Stimulated activated CD8-positive, alpha-beta memory T cell treated with anti-CD3 and anti-CD28 coated beads, Interleukin-7, amount 100 ng/mL, for 24 hours (primary cell): ENCODE measurements at regions not wholly inside any gene's neighbourhood (a gene's known extent, or its start where the extent isn't known, plus 50 kb on each side); places are given as distances from the start of the nearest gene placed in this dataset.
"Not testable (repeated sequence)": the region's sequence is repeated elsewhere in the genome, so short reads cannot be mapped to it uniquely, and the experiment has no call there.

ENCODE experiments used
- DNase-seq: peaks from one replicate; pipeline ENCODE4 v3.0.0-alpha.2; 2020; ENCODE audit warnings: low read depth

DNA sequence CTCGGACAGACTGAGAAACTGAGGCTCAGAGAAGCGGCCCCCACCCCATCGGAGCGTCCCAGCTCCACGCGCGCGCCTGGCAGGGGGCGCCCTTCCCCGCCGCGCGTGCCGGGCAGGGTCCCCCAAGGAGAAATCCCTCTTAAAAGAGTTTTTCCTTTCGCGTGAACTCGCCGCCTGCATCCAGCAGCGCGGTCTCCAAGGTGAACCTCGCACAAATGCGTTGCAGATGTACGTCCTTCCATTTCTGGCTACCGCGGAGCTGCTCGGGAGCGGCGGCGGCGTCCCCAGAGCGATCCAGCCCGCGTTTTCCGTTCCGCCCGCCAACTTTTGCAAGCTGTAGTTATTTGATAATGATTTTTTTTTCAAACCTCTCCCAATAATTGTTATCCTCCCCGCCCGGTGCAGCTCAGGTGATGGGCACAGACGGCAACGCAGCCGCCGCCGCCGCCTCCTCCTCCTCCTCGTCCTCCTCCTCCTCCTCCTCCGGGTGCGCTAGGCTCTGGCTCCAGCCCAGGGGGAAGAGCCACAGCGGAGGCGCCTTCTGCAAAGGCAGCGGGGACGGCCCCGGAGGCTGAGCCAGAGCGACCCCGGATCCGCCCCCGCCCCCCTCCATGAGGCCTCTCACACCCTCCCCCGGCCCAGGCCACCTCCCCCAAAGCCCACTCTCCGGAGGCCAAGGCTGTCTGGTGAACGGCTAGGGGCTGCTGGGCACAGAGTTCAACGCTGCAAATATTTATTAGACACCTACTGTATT is 74.0 kb upstream of the CUX1 start:
- no peak for DNase-seq

DNA sequence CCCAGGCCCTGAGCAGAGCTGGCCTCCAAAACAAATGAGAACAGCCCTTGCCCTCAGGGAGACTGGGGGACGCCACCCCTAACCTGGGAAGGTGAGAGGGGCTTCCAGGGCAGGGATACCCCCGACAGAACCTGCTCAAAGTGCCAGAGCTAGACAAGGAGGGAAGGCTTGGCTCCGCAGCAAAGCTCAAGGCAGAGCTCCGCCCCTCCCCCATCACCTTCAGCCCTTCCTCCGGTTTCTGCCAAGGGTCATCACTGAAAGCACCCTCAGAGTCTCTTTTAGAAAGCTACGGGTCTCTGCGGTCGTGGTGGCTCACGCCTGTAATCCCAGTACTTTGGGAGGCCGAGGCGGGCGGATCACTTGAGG is 73.4 kb upstream of the CUX1 start:
- DNase-seq, result no peak

DNA sequence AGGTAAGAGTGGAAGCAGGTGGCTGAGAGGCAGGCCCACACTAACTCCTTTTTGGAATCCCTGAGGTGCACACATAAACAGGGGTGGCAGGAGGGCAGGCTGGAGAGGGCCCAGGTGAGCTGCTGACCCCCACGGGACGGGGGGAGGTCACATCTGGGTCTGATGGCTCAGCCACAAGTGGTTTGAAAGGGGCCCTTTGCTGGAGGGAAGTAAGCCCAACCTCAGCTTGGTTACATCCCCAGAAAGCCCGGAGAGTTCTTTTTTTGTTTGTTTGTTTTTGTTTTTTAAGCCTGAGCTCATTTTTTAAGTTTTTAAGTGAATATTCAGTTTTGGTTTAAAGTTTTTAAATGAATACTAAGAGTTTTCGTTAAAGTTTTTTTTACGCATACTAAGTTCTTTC is 72.8 kb upstream of the CUX1 start:
- no peak for DNase-seq

DNA sequence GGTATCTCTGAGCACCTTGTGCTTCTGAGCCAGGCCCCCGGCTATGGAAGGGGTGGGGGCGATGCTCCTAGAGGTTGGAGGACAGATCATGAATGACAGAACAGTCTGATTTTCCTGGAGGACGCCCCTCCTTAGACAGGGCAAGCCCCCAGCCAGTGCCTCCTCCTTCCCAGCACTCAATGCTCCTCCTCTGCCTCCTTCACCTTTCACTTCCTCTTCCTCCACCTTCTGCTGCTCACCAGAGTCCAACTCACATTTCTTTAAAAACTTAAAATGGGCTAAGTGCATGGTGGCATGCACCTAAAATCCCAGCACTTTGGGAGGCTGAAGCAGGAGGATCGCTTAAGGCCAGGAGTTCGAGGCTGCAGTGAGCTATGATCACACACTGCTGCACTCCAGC is 71.1 kb upstream of the CUX1 start:
- DNase-seq, result no peak

GRCh38 chr7:101747053-101747878 is 70.2 kb upstream of the CUX1 start:
- DNase-seq, result no peak

- DNase-seq, result no peak
Observed at GRCh38 chr7:101747879-101748345, 69.5 kb upstream of the CUX1 start.

DNA sequence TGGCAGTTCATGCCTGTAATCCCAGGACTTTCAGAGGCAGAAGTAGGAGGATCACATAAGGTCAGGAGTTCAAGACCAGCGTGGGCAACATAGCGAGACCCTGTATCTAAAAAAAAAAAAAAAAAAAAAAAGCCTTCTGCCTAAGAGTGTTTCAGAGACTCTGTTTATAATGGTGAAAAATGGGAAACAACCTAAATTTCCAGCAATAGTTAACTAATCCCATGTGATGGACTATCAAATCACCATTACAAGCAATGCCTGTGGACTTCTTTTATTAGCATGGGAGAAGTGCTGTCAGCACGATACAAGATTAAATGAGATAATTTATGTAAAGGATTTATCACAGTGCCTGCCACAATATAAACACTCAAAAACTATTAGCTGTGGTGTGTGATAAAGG is 67.5 kb upstream of the CUX1 start:
- no peak for DNase-seq

- no peak for DNase-seq
Observed at GRCh38 chr7:101753316-101753715, 64.1 kb upstream of the CUX1 start.

- no peak for DNase-seq
Observed at GRCh38 chr7:101754424-101755159, 62.8 kb upstream of the CUX1 start.

- DNase-seq, result no peak
Observed at GRCh38 chr7:101757879-101758278, 59.5 kb upstream of the CUX1 start.

DNA sequence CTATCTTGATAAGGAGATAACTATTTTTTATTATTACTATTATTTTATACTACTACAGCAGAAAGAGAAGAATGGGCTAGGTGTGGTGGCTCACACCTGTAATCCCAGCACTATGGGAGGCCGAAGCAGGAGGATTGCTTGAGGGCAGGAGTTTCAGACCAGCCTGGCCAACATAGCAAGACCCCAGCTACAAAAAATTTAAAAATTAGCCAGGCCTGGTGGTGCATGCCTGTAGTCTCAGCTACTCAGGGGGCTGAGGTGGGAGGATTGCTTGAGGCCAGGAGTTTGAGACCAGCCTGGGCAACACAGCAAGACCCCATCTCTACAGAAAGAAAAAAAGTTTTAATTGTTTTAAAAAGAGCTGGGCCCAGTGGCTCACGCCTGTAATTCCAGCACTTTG is 58.9 kb upstream of the CUX1 start:
- DNase-seq, result not testable (repeated sequence)

- no peak for DNase-seq
Observed at GRCh38 chr7:101764221-101764620, 53.2 kb upstream of the CUX1 start.

DNA sequence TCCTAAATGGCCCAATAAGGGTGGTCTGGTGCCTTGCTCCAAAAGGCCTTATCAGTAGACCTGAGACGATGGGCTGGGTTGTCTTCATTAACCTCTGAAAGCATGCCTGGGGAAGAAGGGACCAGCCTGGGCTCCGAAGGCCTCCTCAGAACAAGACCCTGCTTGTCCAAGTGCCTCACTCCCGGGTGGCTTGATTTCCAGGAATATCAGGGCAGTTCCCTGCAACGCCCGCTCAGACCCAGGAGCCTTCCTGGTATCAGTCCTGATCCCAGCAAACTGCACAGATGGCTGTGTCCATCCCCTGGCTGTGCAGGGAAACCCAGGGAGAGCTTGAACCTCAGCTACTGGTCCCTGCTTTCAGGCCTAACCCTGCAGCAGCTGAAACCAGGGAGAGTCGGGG is 49.9 kb upstream of the CUX1 start:
- no peak for DNase-seq
